HepG2 (cell line): ENCODE measurements at regions not wholly inside any gene's neighbourhood (a gene's known extent, or its start where the extent isn't known, plus 50 kb on each side); places are given as distances from the start of the nearest gene placed in this dataset.

ENCODE experiments used
- ARID2 ChIP-seq: sonication (generic); formaldehyde crosslinking; IDR thresholded peaks from 2 replicates; pipeline ENCODE4 v1.8.1; 2022; ENCODE audit warnings: mild to moderate bottlenecking, missing genetic modification reagents, borderline replicate concordance
- ELF4 ChIP-seq: sonication (generic); formaldehyde crosslinking; IDR thresholded peaks from 2 replicates; pipeline ENCODE4 v1.5.0; 2020; ENCODE audit warnings: missing genetic modification reagents, mild to moderate bottlenecking, moderate library complexity, borderline replicate concordance
- FOXA1 ChIP-seq, 2 experiments: fragments of 450-650 bp in 1 of 2; sonication (generic) in 1 of 2; formaldehyde crosslinking in 1 of 2; IDR thresholded peaks; 2 replicates each; pipeline versions ENCODE4 v1.4.0 to v1.6.1; 2016 to 2020; ENCODE audit warnings: missing genetic modification reagents in 1 of 2
- HOXA3 ChIP-seq: sonication (generic); formaldehyde crosslinking; IDR thresholded peaks from 2 replicates; pipeline ENCODE4 v1.5.0; 2020; ENCODE audit warnings: missing genetic modification reagents
- HOXA7 ChIP-seq: sonication (generic); formaldehyde crosslinking; IDR thresholded peaks from 2 replicates; pipeline ENCODE4 v1.8.1; 2022; ENCODE audit warnings: mild to moderate bottlenecking, missing genetic modification reagents, moderate library complexity
- KDM2A ChIP-seq: sonication (generic); formaldehyde crosslinking; IDR thresholded peaks from 2 replicates; pipeline ENCODE4 v1.4.0; 2020; ENCODE audit warnings: low read depth, missing genetic modification reagents, borderline replicate concordance
- MAFF ChIP-seq: IDR thresholded peaks from 2 replicates; pipeline ENCODE4 v1.6.1; 2011; ENCODE audit warnings: low read depth, low read length, improper control_type of control experiment
- POGK ChIP-seq: sonication (generic); formaldehyde crosslinking; conservative IDR thresholded peaks from 2 replicates; pipeline ENCODE4 v1.8.0; 2022; ENCODE audit warnings: mild to moderate bottlenecking, moderate library complexity, missing genetic modification reagents
- RBM22 ChIP-seq: fragments of 200-400 bp; formaldehyde crosslinking; optimal IDR thresholded peaks from 2 replicates; pipeline ENCODE3; 2017; ENCODE audit warnings: mild to moderate bottlenecking, low read length, moderate library complexity
- SALL1 ChIP-seq: sonication (generic); formaldehyde crosslinking; IDR thresholded peaks from 2 replicates; pipeline ENCODE4 v1.8.0; 2022; ENCODE audit warnings: mild to moderate bottlenecking, missing genetic modification reagents
- TBX3 ChIP-seq: fragments of 450-650 bp; IDR thresholded peaks from 2 replicates; pipeline ENCODE4 v1.6.1; 2017; ENCODE audit warnings: antibody characterized with exemption, mild to moderate bottlenecking, inconsistent platforms, borderline replicate concordance
- WIZ ChIP-seq: sonication (generic); formaldehyde crosslinking; IDR thresholded peaks from 2 replicates; pipeline ENCODE4 v1.5.1; 2020; ENCODE audit warnings: mild to moderate bottlenecking, missing genetic modification reagents
- ZFY ChIP-seq: sonication (generic); formaldehyde crosslinking; IDR thresholded peaks from 2 replicates; pipeline ENCODE4 v1.4.0; 2020; ENCODE audit warnings: missing genetic modification reagents
- ZNF292 ChIP-seq: sonication (generic); formaldehyde crosslinking; IDR thresholded peaks from 2 replicates; pipeline ENCODE4 v1.8.1; 2022; ENCODE audit warnings: mild to moderate bottlenecking, low read depth, missing genetic modification reagents, borderline replicate concordance
- ZNF646 ChIP-seq: sonication (generic); formaldehyde crosslinking; IDR thresholded peaks from 2 replicates; pipeline ENCODE4 v1.9.0; 2021; ENCODE audit warnings: mild to moderate bottlenecking, missing genetic modification reagents
- ZNF691 ChIP-seq: sonication (generic); formaldehyde crosslinking; IDR thresholded peaks from 2 replicates; pipeline ENCODE4 v1.4.0; 2020; ENCODE audit warnings: missing genetic modification reagents, low read depth, mild to moderate bottlenecking, borderline replicate concordance
- ZNF788 ChIP-seq: sonication (generic); formaldehyde crosslinking; IDR thresholded peaks from 2 replicates; pipeline ENCODE4 v1.5.0; 2020; ENCODE audit warnings: mild to moderate bottlenecking, missing genetic modification reagents, borderline replicate concordance

- peak; percentile 74 for TF ChIP-seq POGK (CRISPR knock-in tag)
- no peak for TF ChIP-seq ARID2
- 0 out of 2 replicates have a peak, but pooled peaks have one; percentile 16 for TF ChIP-seq WIZ (CRISPR knock-in tag)
- TF ChIP-seq ZNF292, result 0 out of 2 replicates have a peak, but pooled peaks have one; percentile 23
- TF ChIP-seq ELF4 (CRISPR knock-in tag), result peak; percentile 64
- TF ChIP-seq SALL1, result peak; percentile 19; the same call in 1 of the 2 replicates
- peak; percentile 59 for TF ChIP-seq ZNF646 (CRISPR knock-in tag)
- no peak for TF ChIP-seq FOXA1 (IDR thresholded peaks at IDR 0.05)
- TF ChIP-seq FOXA1 (CRISPR knock-in tag; IDR thresholded peaks at IDR 0.05), result 0 out of 2 replicates have a peak, but pooled peaks have one; percentile 23
- peak; percentile 38; the same call in 1 of the 2 replicates for TF ChIP-seq ZNF691
- TF ChIP-seq MAFF, result peak; percentile 49; the same call in 1 of the 2 replicates
- TF ChIP-seq HOXA3 (CRISPR knock-in tag), result peak; percentile 36
- TF ChIP-seq KDM2A, result peak; percentile 64; the same call in 1 of the 2 replicates
- TF ChIP-seq ZFY (CRISPR knock-in tag), result peak; percentile 55
- TF ChIP-seq RBM22, result peak; percentile 68
- no peak for TF ChIP-seq HOXA7 (CRISPR knock-in tag)
- TF ChIP-seq TBX3, result no peak
- TF ChIP-seq ZNF788 (CRISPR knock-in tag), result peak; percentile 20; the same call in 1 of the 2 replicates
These were observed 325.9 kb downstream of the SOX9 start (continued) for GRCh38 chr17:72446525-72447250.
